HUES64 (cell line): ENCODE measurements at regions not wholly inside any gene's neighbourhood (a gene's known extent, or its start where the extent isn't known, plus 50 kb on each side); places are given as distances from the start of the nearest gene placed in this dataset.
"Not testable (repeated sequence)": the region's sequence is repeated elsewhere in the genome, so short reads cannot be mapped to it uniquely, and the experiment has no call there.

Experiments used
- H3K27ac ChIP-seq: 2 replicates; pipeline ENCODE4 v1.7.0; 2013; ENCODE audit warnings: low read depth, low read length, inconsistent platforms
- H3K27me3 ChIP-seq: 2 replicates; pipeline ENCODE4 v1.6.1; 2013; ENCODE audit warnings: mild to moderate bottlenecking, low read length; ENCODE audit not compliant: insufficient read depth
- H3K36me3 ChIP-seq: 2 replicates; pipeline ENCODE4 v1.6.1; 2013; ENCODE audit warnings: mild to moderate bottlenecking, low read length; ENCODE audit not compliant: insufficient read depth
- H3K4me1 ChIP-seq: 2 replicates; pipeline ENCODE4 v1.6.1; 2013; ENCODE audit warnings: mild to moderate bottlenecking, low read length, moderate library complexity; ENCODE audit not compliant: insufficient read depth
- H3K4me3 ChIP-seq: 2 replicates; pipeline ENCODE4 v1.5.1; 2013; ENCODE audit warnings: mild to moderate bottlenecking, low read length, moderate library complexity
- H3K9ac ChIP-seq: 2 replicates; pipeline ENCODE4 v1.6.1; 2013; ENCODE audit warnings: mild to moderate bottlenecking, low read depth, low read length
- H3K9me3 ChIP-seq: 2 replicates; pipeline ENCODE4 v1.6.1; 2013; ENCODE audit warnings: low read depth, low read length; ENCODE audit not compliant: insufficient read depth
- WGBS: fragments of 150-250, 120-280 bp; methylation state at CpG from one replicate; pipeline ENCODE4 v1.1.7; 2013; ENCODE audit warnings: missing lambda C conversion rate; 5-methylcytosine and 5-hydroxymethylcytosine counted together

- H3K27ac ChIP-seq, H3K4me3 ChIP-seq, H3K36me3 ChIP-seq, H3K4me1 ChIP-seq, H3K27me3 ChIP-seq, H3K9me3 ChIP-seq, H3K9ac ChIP-seq: not testable (repeated sequence)
- 82% methylated on average over 2 of the region's 3 CpGs for WGBS
Measured at GRCh38 chr22:11932212-11932611, 3595.8 kb upstream of the OR11H1 start.

DNA sequence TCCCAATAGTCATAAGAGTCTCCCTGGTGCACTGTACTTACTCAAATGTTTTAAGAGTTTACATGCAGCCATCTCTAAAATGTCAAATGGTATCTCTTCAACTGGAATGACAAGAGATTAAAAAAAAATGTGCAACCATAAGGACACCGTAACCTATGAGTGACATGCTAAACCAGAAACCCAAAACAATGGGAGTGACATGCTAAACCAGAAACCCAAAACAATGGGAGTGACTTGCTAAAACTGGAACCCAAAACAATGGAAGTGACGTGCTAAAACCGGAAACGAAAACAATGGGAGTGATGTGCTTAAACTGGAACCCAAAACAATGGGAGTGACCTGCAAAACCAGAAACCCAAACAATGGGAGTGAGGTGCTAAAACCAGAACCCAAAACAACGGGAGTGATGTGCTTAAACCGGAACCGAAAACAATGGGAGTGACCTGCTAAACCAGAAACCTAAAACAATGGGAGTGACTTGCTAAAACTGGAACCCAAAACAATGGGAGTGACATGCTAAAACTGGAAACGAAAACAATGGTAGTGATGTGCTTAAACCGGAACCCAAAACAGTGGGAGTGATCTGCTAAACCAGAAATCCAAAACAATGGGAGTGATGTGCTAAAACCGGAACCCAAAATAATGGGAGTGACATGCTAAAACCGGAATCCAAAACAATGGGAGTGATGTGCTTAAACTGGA, 3559.9 kb upstream of the OR11H1 start:
- not testable (repeated sequence) for H3K4me3 ChIP-seq, H3K4me1 ChIP-seq, H3K27ac ChIP-seq, H3K9me3 ChIP-seq, H3K9ac ChIP-seq, H3K36me3 ChIP-seq, H3K27me3 ChIP-seq
- 94% methylated on average over 7 of the region's 11 CpGs for WGBS

DNA sequence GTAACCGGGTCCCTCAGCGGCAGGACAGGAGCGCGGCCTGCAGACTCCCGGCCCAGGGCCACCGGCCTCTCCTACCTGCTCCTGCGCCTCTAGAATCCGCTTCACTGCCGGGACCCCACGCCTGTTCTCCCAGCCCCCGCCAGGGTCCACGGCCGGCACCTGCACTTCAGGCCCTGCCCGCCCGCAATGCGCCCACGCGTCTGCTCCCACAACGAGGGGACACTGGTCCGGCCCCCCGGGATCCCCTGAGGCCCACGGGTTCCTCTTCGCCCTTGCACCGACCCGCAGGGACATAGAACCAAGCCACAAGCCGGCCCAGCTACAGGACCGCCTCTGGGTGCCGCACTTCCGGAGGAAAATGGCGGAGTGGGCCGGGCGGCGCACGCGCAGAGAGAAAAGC, 3554.1 kb upstream of the OR11H1 start:
- WGBS: 91% methylated on average over 35 of the region's 35 CpGs
- H3K9me3 ChIP-seq, H3K4me1 ChIP-seq, H3K27me3 ChIP-seq, H3K27ac ChIP-seq, H3K36me3 ChIP-seq, H3K9ac ChIP-seq: not testable (repeated sequence)
- peak overlapping the region; percentile 27; the same call in 1 of the 2 replicates for H3K4me3 ChIP-seq
